ENCODE measurements at regions not wholly inside any gene's neighbourhood (a gene's known extent, or its start where the extent isn't known, plus 50 kb on each side); places are given as distances from the start of the nearest gene placed in this dataset.

- Histone ChIP-seq H4K20me1 (replicated peaks; ENCODE audit: control insufficient read depth, extremely low read depth, insufficient read depth, low read length) (no peaks in the 10 kb centered on the region), H3K4me3 (replicated peaks in 1 of 3; ENCODE audit: insufficient read depth in 1 of 3, low read depth in 1 of 3, low read length in 3 of 3) (no peak overlapping the region), H3K27me3 (ENCODE audit: control insufficient read depth in 2 of 2, insufficient read depth in 2 of 2, low read length in 2 of 2) (peaks cover 0 to 9% of the 10 kb centered on the region in 2 experiments), H3K9me3 (replicated peaks; ENCODE audit: control insufficient read depth, insufficient read depth, low read length) (no peaks in the 10 kb centered on the region), H3K79me2 (ENCODE audit: control insufficient read depth, insufficient read depth, low read length) (no peaks in the 10 kb centered on the region), H3K36me3 (ENCODE audit: control insufficient read depth in 2 of 2, extremely low read depth in 1 of 2, insufficient read depth in 2 of 2, low read length in 2 of 2) (no peaks in the 10 kb centered on the region), H3K4me2 (ENCODE audit: insufficient read depth, low read length) (no peak overlapping the region), H3K9ac (replicated peaks; ENCODE audit: extremely low read depth, insufficient read depth, low read length) (no peak overlapping the region), H3K4me1 (ENCODE audit: control insufficient read depth, extremely low read depth, insufficient read depth, low read length) (no peaks in the 10 kb centered on the region), H3K27ac (ENCODE audit: insufficient read depth, low read depth, low read length) (no peak overlapping the region), H3K9me1 (replicated peaks; ENCODE audit: control insufficient read depth, extremely low read depth, insufficient read depth, low read length) (no peaks in the 10 kb centered on the region), H2AFZ (ENCODE audit: low read depth, low read length) (no peak overlapping the region)
- CTCF ChIA-PET: interaction anchor here (1.0 to 2.5 kb wide), 4 partner anchors 10 to 19 kb away, joined by 3 to 13 read pairs (median 5); no protein-coding TSS in a partner anchor
- no TSS peak for BruUV-seq (replicated peaks)
- no peak for DNase-seq (ENCODE audit: low read depth, low spot score)
- no peak for FAIRE-seq
- POLR2A ChIA-PET: no interaction called here
- intact Hi-C loops (cut with micrococcal nuclease) (no loop called here), dilution Hi-C loops (cut with MboI; ENCODE audit: extremely low pct_ligation_motif_present, low sequenced_read_pairs) (no loop called here)
- TF ChIP-seq CTCF (IDR thresholded peaks at IDR 0.05; ENCODE audit: extremely low read depth in 1 of 2, insufficient read depth in 1 of 2, low read depth in 1 of 2, low read length in 2 of 2) (no peak), MYC (IDR thresholded peaks at IDR 0.05; ENCODE audit: low read depth, low read length) (no peak), JUN (IDR thresholded peaks at IDR 0.05; ENCODE audit: borderline replicate concordance, insufficient read depth, insufficient read length, low read depth) (no peak), POLR2A (IDR thresholded peaks at IDR 0.05; ENCODE audit: low read depth, low read length) (no peak), FOS (IDR thresholded peaks at IDR 0.05; ENCODE audit: borderline replicate concordance, insufficient read depth, low read length) (no peak), POLR2AphosphoS5 (IDR thresholded peaks at IDR 0.05; ENCODE audit: insufficient read depth, low read depth, low read length) (no peak), GATA2 (IDR thresholded peaks at IDR 0.05; ENCODE audit: insufficient read depth, insufficient read length, low read depth, low read length) (no peak), EZH2 (IDR thresholded peaks at IDR 0.05; ENCODE audit: borderline replicate concordance, low read depth, low read length, severe bottlenecking) (no peak)
- TF ChIP-seq, protein P1, sequence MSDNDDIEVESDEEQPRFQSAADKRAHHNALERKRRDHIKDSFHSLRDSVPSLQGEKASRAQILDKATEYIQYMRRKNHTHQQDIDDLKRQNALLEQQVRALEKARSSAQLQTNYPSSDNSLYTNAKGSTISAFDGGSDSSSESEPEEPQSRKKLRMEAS (IDR thresholded peaks at IDR 0.05; ENCODE audit: insufficient read depth, insufficient read length): no peak
These were observed 189.6 kb upstream of the UMPS start for GRCh38 chr3:124540550-124541211.
